GM12878 (cell line): ENCODE measurements at regions not wholly inside any gene's neighbourhood (a gene's known extent, or its start where the extent isn't known, plus 50 kb on each side); places are given as distances from the start of the nearest gene placed in this dataset.

Experiments used
- ATF7 ChIP-seq: fragments of 450-650 bp; IDR thresholded peaks from 2 replicates; pipeline ENCODE4 v1.6.1; 2016; ENCODE audit warnings: low read depth, mild to moderate bottlenecking
- CREB1 ChIP-seq: IDR thresholded peaks from 2 replicates; pipeline ENCODE4 v1.6.1; 2012; ENCODE audit warnings: low read depth, mild to moderate bottlenecking, inconsistent platforms
- EZH2 ChIP-seq: IDR thresholded peaks from 2 replicates; pipeline ENCODE4 v1.6.1; 2012; ENCODE audit warnings: low read depth, mild to moderate bottlenecking, control low read depth, inconsistent platforms, low read length, borderline replicate concordance; ENCODE audit not compliant: control insufficient read depth
- JUNB ChIP-seq: IDR thresholded peaks from 2 replicates; pipeline ENCODE4 v1.6.1; 2016; ENCODE audit warnings: antibody characterized with exemption, mild to moderate bottlenecking
- POLR2AphosphoS2 ChIP-seq: IDR thresholded peaks from 2 replicates; pipeline ENCODE4 v1.6.1; 2011; ENCODE audit warnings: low read depth, mild to moderate bottlenecking, low read length, improper control_type of control experiment, moderate library complexity
- RAD21 ChIP-seq: IDR thresholded peaks from 2 replicates; pipeline ENCODE4 v1.6.1; 2011; ENCODE audit warnings: mild to moderate bottlenecking, low read depth, low read length, moderate library complexity; ENCODE audit not compliant: insufficient read depth
- SRF ChIP-seq, 2 experiments: IDR thresholded peaks; 2 replicates each; pipeline ENCODE4 v1.6.1; 2011; ENCODE audit warnings: low read depth in 2 of 2, low read length in 2 of 2, mild to moderate bottlenecking in 1 of 2, moderate library complexity in 1 of 2
- YY1 ChIP-seq: IDR thresholded peaks from 2 replicates; pipeline ENCODE4 v1.6.1; 2011; ENCODE audit warnings: low read depth, mild to moderate bottlenecking, low read length
- TF ChIP-seq, protein P1 (sequence below), 3 experiments: IDR thresholded peaks in 2 of 3; conservative IDR thresholded peaks in 1 of 3; 2 replicates each; pipeline ENCODE4 v1.5.1; 2011; ENCODE audit warnings: low read depth in 3 of 3, low read length in 3 of 3, mild to moderate bottlenecking in 3 of 3, control low read depth in 2 of 3, moderate library complexity in 2 of 3, inconsistent platforms in 1 of 3, mixed read lengths in 1 of 3; ENCODE audit not compliant: control insufficient read depth in 2 of 3, insufficient read depth in 1 of 3; ENCODE audit errors: extremely low read depth in 1 of 3
- TF ChIP-seq, protein P2 (sequence below): fragments of 150-350 bp; IDR thresholded peaks from 2 replicates; pipeline ENCODE4 v1.6.1; 2016; ENCODE audit warnings: low read depth, low read length

DNA sequence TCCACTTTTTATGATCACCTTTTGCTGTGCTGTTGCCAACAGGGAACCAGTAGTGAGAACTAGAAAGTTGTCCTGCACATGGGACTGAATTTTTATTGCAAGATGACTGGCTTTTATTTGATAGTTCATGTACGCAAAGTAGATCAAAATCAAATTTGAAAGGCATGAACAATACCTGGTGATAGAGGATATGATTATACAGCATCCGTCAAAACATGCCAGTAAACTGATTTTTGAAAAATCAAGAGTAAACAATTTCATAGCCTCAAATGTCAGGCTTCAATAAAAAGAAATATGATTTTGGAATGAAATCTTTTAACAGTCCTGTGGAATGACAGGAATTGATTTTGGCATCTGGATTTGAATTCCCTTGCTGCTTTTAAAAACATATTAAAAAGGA, 219.6 kb upstream of the LRRN1 start:
- TF ChIP-seq, protein P1, sequence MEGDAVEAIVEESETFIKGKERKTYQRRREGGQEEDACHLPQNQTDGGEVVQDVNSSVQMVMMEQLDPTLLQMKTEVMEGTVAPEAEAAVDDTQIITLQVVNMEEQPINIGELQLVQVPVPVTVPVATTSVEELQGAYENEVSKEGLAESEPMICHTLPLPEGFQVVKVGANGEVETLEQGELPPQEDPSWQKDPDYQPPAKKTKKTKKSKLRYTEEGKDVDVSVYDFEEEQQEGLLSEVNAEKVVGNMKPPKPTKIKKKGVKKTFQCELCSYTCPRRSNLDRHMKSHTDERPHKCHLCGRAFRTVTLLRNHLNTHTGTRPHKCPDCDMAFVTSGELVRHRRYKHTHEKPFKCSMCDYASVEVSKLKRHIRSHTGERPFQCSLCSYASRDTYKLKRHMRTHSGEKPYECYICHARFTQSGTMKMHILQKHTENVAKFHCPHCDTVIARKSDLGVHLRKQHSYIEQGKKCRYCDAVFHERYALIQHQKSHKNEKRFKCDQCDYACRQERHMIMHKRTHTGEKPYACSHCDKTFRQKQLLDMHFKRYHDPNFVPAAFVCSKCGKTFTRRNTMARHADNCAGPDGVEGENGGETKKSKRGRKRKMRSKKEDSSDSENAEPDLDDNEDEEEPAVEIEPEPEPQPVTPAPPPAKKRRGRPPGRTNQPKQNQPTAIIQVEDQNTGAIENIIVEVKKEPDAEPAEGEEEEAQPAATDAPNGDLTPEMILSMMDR (IDR thresholded peaks at IDR 0.05 in 2 of 3, conservative IDR thresholded peaks at IDR 0.05 in 1 of 3; ENCODE audit: control insufficient read depth in 2 of 3, extremely low read depth in 1 of 3, insufficient read depth in 1 of 3, low read depth in 3 of 3, low read length in 3 of 3), result no peak
- no peak for TF ChIP-seq EZH2
- no peak for TF ChIP-seq YY1
- TF ChIP-seq ATF7, result no peak
- no peak for TF ChIP-seq POLR2AphosphoS2
- no peak for TF ChIP-seq CREB1
- TF ChIP-seq, protein P2, sequence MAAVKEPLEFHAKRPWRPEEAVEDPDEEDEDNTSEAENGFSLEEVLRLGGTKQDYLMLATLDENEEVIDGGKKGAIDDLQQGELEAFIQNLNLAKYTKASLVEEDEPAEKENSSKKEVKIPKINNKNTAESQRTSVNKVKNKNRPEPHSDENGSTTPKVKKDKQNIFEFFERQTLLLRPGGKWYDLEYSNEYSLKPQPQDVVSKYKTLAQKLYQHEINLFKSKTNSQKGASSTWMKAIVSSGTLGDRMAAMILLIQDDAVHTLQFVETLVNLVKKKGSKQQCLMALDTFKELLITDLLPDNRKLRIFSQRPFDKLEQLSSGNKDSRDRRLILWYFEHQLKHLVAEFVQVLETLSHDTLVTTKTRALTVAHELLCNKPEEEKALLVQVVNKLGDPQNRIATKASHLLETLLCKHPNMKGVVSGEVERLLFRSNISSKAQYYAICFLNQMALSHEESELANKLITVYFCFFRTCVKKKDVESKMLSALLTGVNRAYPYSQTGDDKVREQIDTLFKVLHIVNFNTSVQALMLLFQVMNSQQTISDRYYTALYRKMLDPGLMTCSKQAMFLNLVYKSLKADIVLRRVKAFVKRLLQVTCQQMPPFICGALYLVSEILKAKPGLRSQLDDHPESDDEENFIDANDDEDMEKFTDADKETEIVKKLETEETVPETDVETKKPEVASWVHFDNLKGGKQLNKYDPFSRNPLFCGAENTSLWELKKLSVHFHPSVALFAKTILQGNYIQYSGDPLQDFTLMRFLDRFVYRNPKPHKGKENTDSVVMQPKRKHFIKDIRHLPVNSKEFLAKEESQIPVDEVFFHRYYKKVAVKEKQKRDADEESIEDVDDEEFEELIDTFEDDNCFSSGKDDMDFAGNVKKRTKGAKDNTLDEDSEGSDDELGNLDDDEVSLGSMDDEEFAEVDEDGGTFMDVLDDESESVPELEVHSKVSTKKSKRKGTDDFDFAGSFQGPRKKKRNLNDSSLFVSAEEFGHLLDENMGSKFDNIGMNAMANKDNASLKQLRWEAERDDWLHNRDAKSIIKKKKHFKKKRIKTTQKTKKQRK, result no peak
- no peak for TF ChIP-seq SRF (IDR thresholded peaks at IDR 0.05; ENCODE audit: low read depth in 2 of 2, low read length in 2 of 2)
- TF ChIP-seq RAD21, result no peak
- no peak for TF ChIP-seq JUNB
